HepG2 (cell line): ENCODE measurements at regions not wholly inside any gene's neighbourhood (a gene's known extent, or its start where the extent isn't known, plus 50 kb on each side); places are given as distances from the start of the nearest gene placed in this dataset.

ENCODE experiments used
- ATF1 ChIP-seq: IDR thresholded peaks from 2 replicates; pipeline ENCODE4 v1.6.1; 2016; ENCODE audit warnings: mild to moderate bottlenecking, control low read depth
- CAMTA2 ChIP-seq: sonication (generic); formaldehyde crosslinking; IDR thresholded peaks from 2 replicates; pipeline ENCODE4 v1.4.0; 2020; ENCODE audit warnings: mild to moderate bottlenecking, missing genetic modification reagents, borderline replicate concordance
- CENPT ChIP-seq: sonication (generic); formaldehyde crosslinking; IDR thresholded peaks from 2 replicates; pipeline ENCODE4 v1.8.0; 2022; ENCODE audit warnings: low read depth, mild to moderate bottlenecking, moderate library complexity, missing genetic modification reagents
- FOXA3 ChIP-seq: IDR thresholded peaks from 2 replicates; pipeline ENCODE4 v1.6.1; 2016; ENCODE audit warnings: missing genetic modification reagents, missing compliant biosample characterization
- GLI4 ChIP-seq: sonication (generic); formaldehyde crosslinking; IDR thresholded peaks from 2 replicates; pipeline ENCODE4 v1.5.1; 2020; ENCODE audit warnings: missing genetic modification reagents, mild to moderate bottlenecking, moderate library complexity, borderline replicate concordance
- HOXA3 ChIP-seq: sonication (generic); formaldehyde crosslinking; IDR thresholded peaks from 2 replicates; pipeline ENCODE4 v1.5.0; 2020; ENCODE audit warnings: missing genetic modification reagents
- POLR2AphosphoS2 ChIP-seq: IDR thresholded peaks from 2 replicates; pipeline ENCODE4 v1.6.1; 2011; ENCODE audit warnings: low read depth, low read length, improper control_type of control experiment
- REXO4 ChIP-seq: sonication (generic); formaldehyde crosslinking; IDR thresholded peaks from 2 replicates; pipeline ENCODE4 v1.8.0; 2022; ENCODE audit warnings: missing genetic modification reagents, mild to moderate bottlenecking, borderline replicate concordance
- TARDBP ChIP-seq: sonication (generic); formaldehyde crosslinking; IDR thresholded peaks from 2 replicates; pipeline ENCODE4 v1.8.0; 2022; ENCODE audit warnings: mild to moderate bottlenecking, missing genetic modification reagents
- TCF12 ChIP-seq, 2 experiments: fragments of 450-650 bp in 1 of 2; sonication (generic) in 1 of 2; formaldehyde crosslinking in 1 of 2; IDR thresholded peaks; 2 replicates each; pipeline versions ENCODE4 v1.6.1 to v1.8.0; 2017 to 2022; ENCODE audit warnings: antibody characterized with exemption in 1 of 2, mild to moderate bottlenecking in 1 of 2, missing genetic modification reagents in 1 of 2, moderate library complexity in 1 of 2
- TEAD3 ChIP-seq: optimal IDR thresholded peaks from 2 replicates; pipeline ENCODE3; 2016; ENCODE audit warnings: borderline replicate concordance
- THAP11 ChIP-seq: IDR thresholded peaks from 2 replicates; pipeline ENCODE4 v1.6.1; 2016; ENCODE audit warnings: missing biosample characterization, missing genetic modification reagents
- XRCC5 ChIP-seq: fragments of 200-400 bp; formaldehyde crosslinking; optimal IDR thresholded peaks from 2 replicates; pipeline ENCODE3; 2017; ENCODE audit warnings: mild to moderate bottlenecking, low read length
- ZBTB7B ChIP-seq: sonication (generic); formaldehyde crosslinking; IDR thresholded peaks from 2 replicates; pipeline ENCODE4 v1.4.0; 2020; ENCODE audit warnings: missing genetic modification reagents
- ZFP1 ChIP-seq: IDR thresholded peaks from 2 replicates; pipeline ENCODE4 v1.6.1; 2016
- ZIK1 ChIP-seq: sonication (generic); formaldehyde crosslinking; IDR thresholded peaks from 2 replicates; pipeline ENCODE4 v1.5.0; 2020; ENCODE audit warnings: mild to moderate bottlenecking, low read depth, missing genetic modification reagents, borderline replicate concordance
- ZNF160 ChIP-seq: sonication (generic); formaldehyde crosslinking; IDR thresholded peaks from 2 replicates; pipeline ENCODE4 v1.8.0; 2022; ENCODE audit warnings: mild to moderate bottlenecking, inconsistent platforms, missing genetic modification reagents
- ZNF335 ChIP-seq: sonication (generic); formaldehyde crosslinking; IDR thresholded peaks from 2 replicates; pipeline ENCODE4 v1.4.0; 2020; ENCODE audit warnings: missing genetic modification reagents
- ZNF414 ChIP-seq: sonication (generic); formaldehyde crosslinking; IDR thresholded peaks from 2 replicates; pipeline ENCODE4 v1.5.0; 2020; ENCODE audit warnings: missing genetic modification reagents
- ZNF567 ChIP-seq: sonication (generic); formaldehyde crosslinking; IDR thresholded peaks from 2 replicates; pipeline ENCODE4 v1.8.1; 2023; ENCODE audit warnings: mild to moderate bottlenecking, missing genetic modification reagents, borderline replicate concordance
- ZNF652 ChIP-seq: IDR thresholded peaks from 2 replicates; pipeline ENCODE4 v1.6.1; 2016; ENCODE audit warnings: low read depth, borderline replicate concordance
- ZNF670 ChIP-seq: sonication (generic); formaldehyde crosslinking; IDR thresholded peaks from 2 replicates; pipeline ENCODE4 v1.8.0; 2022; ENCODE audit warnings: mild to moderate bottlenecking, missing genetic modification reagents, borderline replicate concordance
- ZNF782 ChIP-seq: sonication (generic); formaldehyde crosslinking; IDR thresholded peaks from 2 replicates; pipeline ENCODE4 v1.4.0; 2020; ENCODE audit warnings: missing genetic modification reagents, mild to moderate bottlenecking, borderline replicate concordance
- ZSCAN9 ChIP-seq: IDR thresholded peaks from 2 replicates; pipeline ENCODE4 v1.6.1; 2016; ENCODE audit warnings: borderline replicate concordance
- TF ChIP-seq, protein P1 (sequence below): sonication (generic); formaldehyde crosslinking; IDR thresholded peaks from 2 replicates; pipeline ENCODE4 v1.5.1; 2020; ENCODE audit warnings: mild to moderate bottlenecking, missing genetic modification reagents, borderline replicate concordance
- TF ChIP-seq, protein P2 (sequence below): IDR thresholded peaks from 2 replicates; pipeline ENCODE4 v1.6.1; 2016; ENCODE audit warnings: mild to moderate bottlenecking

DNA sequence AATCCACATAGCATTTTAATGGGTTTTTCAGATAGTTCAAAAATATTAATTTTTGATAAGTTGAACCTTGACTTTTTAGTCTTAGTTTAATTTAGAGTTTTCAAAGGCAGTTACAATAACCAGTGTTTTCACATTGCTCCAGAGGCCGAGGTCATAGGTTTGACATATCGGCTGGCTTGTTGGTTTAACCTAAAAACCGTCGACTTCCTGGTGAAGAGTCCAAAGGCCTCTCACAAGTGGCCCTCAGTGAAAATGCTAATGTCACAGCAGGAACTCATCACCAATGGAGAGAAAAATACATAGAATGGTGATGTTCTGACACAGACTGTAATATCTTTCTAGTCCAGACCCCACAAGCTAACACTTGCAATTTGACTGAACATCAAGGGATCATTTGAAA, 642.3 kb downstream of the PLOD2 start (continued):
- no peak for TF ChIP-seq ZNF782 (CRISPR knock-in tag)
- TF ChIP-seq, protein P1, sequence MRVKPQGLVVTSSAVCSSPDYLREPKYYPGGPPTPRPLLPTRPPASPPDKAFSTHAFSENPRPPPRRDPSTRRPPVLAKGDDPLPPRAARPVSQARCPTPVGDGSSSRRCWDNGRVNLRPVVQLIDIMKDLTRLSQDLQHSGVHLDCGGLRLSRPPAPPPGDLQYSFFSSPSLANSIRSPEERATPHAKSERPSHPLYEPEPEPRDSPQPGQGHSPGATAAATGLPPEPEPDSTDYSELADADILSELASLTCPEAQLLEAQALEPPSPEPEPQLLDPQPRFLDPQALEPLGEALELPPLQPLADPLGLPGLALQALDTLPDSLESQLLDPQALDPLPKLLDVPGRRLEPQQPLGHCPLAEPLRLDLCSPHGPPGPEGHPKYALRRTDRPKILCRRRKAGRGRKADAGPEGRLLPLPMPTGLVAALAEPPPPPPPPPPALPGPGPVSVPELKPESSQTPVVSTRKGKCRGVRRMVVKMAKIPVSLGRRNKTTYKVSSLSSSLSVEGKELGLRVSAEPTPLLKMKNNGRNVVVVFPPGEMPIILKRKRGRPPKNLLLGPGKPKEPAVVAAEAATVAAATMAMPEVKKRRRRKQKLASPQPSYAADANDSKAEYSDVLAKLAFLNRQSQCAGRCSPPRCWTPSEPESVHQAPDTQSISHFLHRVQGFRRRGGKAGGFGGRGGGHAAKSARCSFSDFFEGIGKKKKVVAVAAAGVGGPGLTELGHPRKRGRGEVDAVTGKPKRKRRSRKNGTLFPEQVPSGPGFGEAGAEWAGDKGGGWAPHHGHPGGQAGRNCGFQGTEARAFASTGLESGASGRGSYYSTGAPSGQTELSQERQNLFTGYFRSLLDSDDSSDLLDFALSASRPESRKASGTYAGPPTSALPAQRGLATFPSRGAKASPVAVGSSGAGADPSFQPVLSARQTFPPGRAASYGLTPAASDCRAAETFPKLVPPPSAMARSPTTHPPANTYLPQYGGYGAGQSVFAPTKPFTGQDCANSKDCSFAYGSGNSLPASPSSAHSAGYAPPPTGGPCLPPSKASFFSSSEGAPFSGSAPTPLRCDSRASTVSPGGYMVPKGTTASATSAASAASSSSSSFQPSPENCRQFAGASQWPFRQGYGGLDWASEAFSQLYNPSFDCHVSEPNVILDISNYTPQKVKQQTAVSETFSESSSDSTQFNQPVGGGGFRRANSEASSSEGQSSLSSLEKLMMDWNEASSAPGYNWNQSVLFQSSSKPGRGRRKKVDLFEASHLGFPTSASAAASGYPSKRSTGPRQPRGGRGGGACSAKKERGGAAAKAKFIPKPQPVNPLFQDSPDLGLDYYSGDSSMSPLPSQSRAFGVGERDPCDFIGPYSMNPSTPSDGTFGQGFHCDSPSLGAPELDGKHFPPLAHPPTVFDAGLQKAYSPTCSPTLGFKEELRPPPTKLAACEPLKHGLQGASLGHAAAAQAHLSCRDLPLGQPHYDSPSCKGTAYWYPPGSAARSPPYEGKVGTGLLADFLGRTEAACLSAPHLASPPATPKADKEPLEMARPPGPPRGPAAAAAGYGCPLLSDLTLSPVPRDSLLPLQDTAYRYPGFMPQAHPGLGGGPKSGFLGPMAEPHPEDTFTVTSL (CRISPR knock-in tag), result peak; percentile 95
- TF ChIP-seq ZBTB7B (CRISPR knock-in tag), result no peak
- TF ChIP-seq ZIK1 (CRISPR knock-in tag), result no peak
- peak; percentile 67 for TF ChIP-seq FOXA3 (CRISPR knock-in tag)
- no peak for TF ChIP-seq ZNF335 (CRISPR knock-in tag)
- no peak for TF ChIP-seq CAMTA2
- TF ChIP-seq GLI4 (CRISPR knock-in tag), result no peak
- no peak for TF ChIP-seq POLR2AphosphoS2
- no peak for TF ChIP-seq ATF1
- TF ChIP-seq ZNF567 (CRISPR knock-in tag), result no peak
- peak; percentile 30 for TF ChIP-seq TEAD3 (CRISPR knock-in tag)
- TF ChIP-seq ZNF414 (CRISPR knock-in tag), result no peak
- no peak for TF ChIP-seq ZSCAN9
- 0 out of 2 replicates have a peak, but pooled peaks have one; percentile 19 for TF ChIP-seq HOXA3
- no peak for TF ChIP-seq TARDBP
- no peak for TF ChIP-seq ZNF160 (CRISPR knock-in tag)
- no peak for TF ChIP-seq THAP11 (CRISPR knock-in tag)
- TF ChIP-seq ZNF670 (CRISPR knock-in tag), result peak; percentile 38; the same call in 1 of the 2 replicates
- no peak for TF ChIP-seq ZNF652 (CRISPR knock-in tag)
- TF ChIP-seq TCF12 (IDR thresholded peaks at IDR 0.05), result no peak
- no peak for TF ChIP-seq TCF12 (CRISPR knock-in tag; IDR thresholded peaks at IDR 0.05)
- no peak for TF ChIP-seq XRCC5
- TF ChIP-seq, protein P2, sequence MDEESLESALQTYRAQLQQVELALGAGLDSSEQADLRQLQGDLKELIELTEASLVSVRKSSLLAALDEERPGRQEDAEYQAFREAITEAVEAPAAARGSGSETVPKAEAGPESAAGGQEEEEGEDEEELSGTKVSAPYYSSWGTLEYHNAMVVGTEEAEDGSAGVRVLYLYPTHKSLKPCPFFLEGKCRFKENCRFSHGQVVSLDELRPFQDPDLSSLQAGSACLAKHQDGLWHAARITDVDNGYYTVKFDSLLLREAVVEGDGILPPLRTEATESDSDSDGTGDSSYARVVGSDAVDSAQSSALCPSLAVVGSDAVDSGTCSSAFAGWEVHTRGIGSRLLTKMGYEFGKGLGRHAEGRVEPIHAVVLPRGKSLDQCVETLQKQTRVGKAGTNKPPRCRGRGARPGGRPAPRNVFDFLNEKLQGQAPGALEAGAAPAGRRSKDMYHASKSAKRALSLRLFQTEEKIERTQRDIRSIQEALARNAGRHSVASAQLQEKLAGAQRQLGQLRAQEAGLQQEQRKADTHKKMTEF, result 0 out of 2 replicates have a peak, but pooled peaks have one; percentile 43
- no peak for TF ChIP-seq CENPT (CRISPR knock-in tag)
- TF ChIP-seq ZFP1 (CRISPR knock-in tag), result peak; percentile 48; the same call in 1 of the 2 replicates
- TF ChIP-seq REXO4, result no peak
